Neural cell (in vitro differentiated cells): ENCODE measurements at regions not wholly inside any gene's neighbourhood (a gene's known extent, or its start where the extent isn't known, plus 50 kb on each side); places are given as distances from the start of the nearest gene placed in this dataset.

ENCODE experiments used
- H2AFZ ChIP-seq: fragments of 200-600, 300-800 bp; sonication (generic), shearing (Covaris generic); 2 replicates; pipeline ENCODE4 v1.6.0; 2014; ENCODE audit warnings: low read depth, mild to moderate bottlenecking, antibody characterized with exemption, low read length, moderate library complexity
- H3F3A ChIP-seq: fragments of 200-600 bp; shearing (Covaris generic); 2 replicates; pipeline ENCODE4 v1.6.1; 2016; ENCODE audit warnings: mild to moderate bottlenecking, moderate library complexity, mixed read lengths, antibody characterized with exemption, low read length; ENCODE audit not compliant: insufficient read depth, poor library complexity, severe bottlenecking
- H3K27ac ChIP-seq: fragments of 200-600, 300-800 bp; sonication (generic), shearing (Covaris generic); 2 replicates; pipeline ENCODE4 v1.5.1; 2014; ENCODE audit warnings: mild to moderate bottlenecking, low read length, moderate library complexity
- H3K27me3 ChIP-seq: fragments of 300-800, 200-600 bp; sonication (generic), shearing (Covaris generic); 2 replicates; pipeline ENCODE4 v1.6.0; 2014; ENCODE audit warnings: mild to moderate bottlenecking, low read depth, low read length, moderate library complexity; ENCODE audit not compliant: insufficient read depth
- H3K36me3 ChIP-seq: fragments of 300-800, 200-600 bp; sonication (generic), shearing (Covaris generic); 2 replicates; pipeline ENCODE4 v1.5.1; 2014; ENCODE audit warnings: mild to moderate bottlenecking, antibody characterized with exemption, low read length, moderate library complexity; ENCODE audit not compliant: insufficient read depth
- H3K4me2 ChIP-seq: fragments of 300-800, 200-600 bp; sonication (generic), shearing (Covaris generic); 2 replicates; pipeline ENCODE4 v1.6.0; 2014; ENCODE audit warnings: mild to moderate bottlenecking, low read length
- H3K4me3 ChIP-seq: fragments of 300-800, 200-600 bp; sonication (generic), shearing (Covaris generic); 2 replicates; pipeline ENCODE4 v1.5.1; 2014; ENCODE audit warnings: mild to moderate bottlenecking, low read length, moderate library complexity
- H3K79me2 ChIP-seq: fragments of 200-600 bp; shearing (Covaris generic); replicated peaks from 2 replicates; pipeline ENCODE4 v1.6.0; 2014; ENCODE audit warnings: mild to moderate bottlenecking, low read length, moderate library complexity; ENCODE audit not compliant: insufficient read depth
- H3K9ac ChIP-seq: fragments of 300-800, 200-600 bp; sonication (generic), shearing (Covaris generic); 2 replicates; pipeline ENCODE4 v1.6.1; 2016; ENCODE audit warnings: mild to moderate bottlenecking, low read length, mixed read lengths
- H3K9me2 ChIP-seq: fragments of 200-600 bp; shearing (Covaris generic); 2 replicates; pipeline ENCODE4 v1.6.1; 2016; ENCODE audit warnings: mild to moderate bottlenecking, low read length, mixed read lengths; ENCODE audit not compliant: insufficient read depth
- H3K9me3 ChIP-seq: fragments of 200-600, 300-800 bp; sonication (generic), shearing (Covaris generic); 2 replicates; pipeline ENCODE4 v1.6.1; 2016; ENCODE audit warnings: mild to moderate bottlenecking, mixed run types, low read length, moderate library complexity, mixed read lengths
- H4K20me1 ChIP-seq: fragments of 200-600 bp; shearing (Covaris generic); 2 replicates; pipeline ENCODE4 v1.6.1; 2016; ENCODE audit warnings: mild to moderate bottlenecking, mixed run types; ENCODE audit not compliant: insufficient read depth
- CTCF ChIP-seq: fragments of 450-650 bp; IDR thresholded peaks from 2 replicates; pipeline ENCODE4 v1.5.1; 2014; ENCODE audit warnings: antibody characterized with exemption, mild to moderate bottlenecking, moderate library complexity; ENCODE audit not compliant: poor library complexity, severe bottlenecking
- EP300 ChIP-seq: fragments of 450-650 bp; conservative IDR thresholded peaks from 2 replicates; pipeline ENCODE4 v1.6.1; 2014; ENCODE audit warnings: antibody characterized with exemption, mild to moderate bottlenecking, moderate library complexity; ENCODE audit not compliant: poor library complexity, severe bottlenecking
- EZH2 ChIP-seq: fragments of 200-600, 300-800 bp; shearing (Covaris generic), sonication (generic); IDR thresholded peaks from 2 replicates; pipeline ENCODE4 v1.6.1; 2014; ENCODE audit warnings: antibody characterized with exemption, low read length, borderline replicate concordance, mild to moderate bottlenecking; ENCODE audit not compliant: insufficient read depth, poor library complexity, severe bottlenecking
- MXI1 ChIP-seq: fragments of 450-650 bp; conservative IDR thresholded peaks from 2 replicates; pipeline ENCODE4 v1.6.1; 2014; ENCODE audit warnings: antibody characterized with exemption, mild to moderate bottlenecking; ENCODE audit not compliant: poor library complexity, severe bottlenecking
- POLR2AphosphoS5 ChIP-seq: IDR thresholded peaks from 2 replicates; pipeline ENCODE4 v1.6.1; 2012
- RAD21 ChIP-seq: fragments of 450-650 bp; conservative IDR thresholded peaks from 2 replicates; pipeline ENCODE4 v1.6.1; 2014; ENCODE audit warnings: antibody characterized with exemption, mild to moderate bottlenecking, moderate library complexity
- SMC3 ChIP-seq: fragments of 450-650 bp; conservative IDR thresholded peaks from 2 replicates; pipeline ENCODE4 v1.6.1; 2014; ENCODE audit warnings: antibody characterized with exemption, mild to moderate bottlenecking, moderate library complexity; ENCODE audit not compliant: poor library complexity
- TAF1 ChIP-seq: IDR thresholded peaks from 2 replicates; pipeline ENCODE4 v1.6.1; 2012; ENCODE audit warnings: low read depth
- TF ChIP-seq, protein P1 (sequence below): IDR thresholded peaks from 2 replicates; pipeline ENCODE4 v1.6.1; 2012; ENCODE audit warnings: borderline replicate concordance

DNA sequence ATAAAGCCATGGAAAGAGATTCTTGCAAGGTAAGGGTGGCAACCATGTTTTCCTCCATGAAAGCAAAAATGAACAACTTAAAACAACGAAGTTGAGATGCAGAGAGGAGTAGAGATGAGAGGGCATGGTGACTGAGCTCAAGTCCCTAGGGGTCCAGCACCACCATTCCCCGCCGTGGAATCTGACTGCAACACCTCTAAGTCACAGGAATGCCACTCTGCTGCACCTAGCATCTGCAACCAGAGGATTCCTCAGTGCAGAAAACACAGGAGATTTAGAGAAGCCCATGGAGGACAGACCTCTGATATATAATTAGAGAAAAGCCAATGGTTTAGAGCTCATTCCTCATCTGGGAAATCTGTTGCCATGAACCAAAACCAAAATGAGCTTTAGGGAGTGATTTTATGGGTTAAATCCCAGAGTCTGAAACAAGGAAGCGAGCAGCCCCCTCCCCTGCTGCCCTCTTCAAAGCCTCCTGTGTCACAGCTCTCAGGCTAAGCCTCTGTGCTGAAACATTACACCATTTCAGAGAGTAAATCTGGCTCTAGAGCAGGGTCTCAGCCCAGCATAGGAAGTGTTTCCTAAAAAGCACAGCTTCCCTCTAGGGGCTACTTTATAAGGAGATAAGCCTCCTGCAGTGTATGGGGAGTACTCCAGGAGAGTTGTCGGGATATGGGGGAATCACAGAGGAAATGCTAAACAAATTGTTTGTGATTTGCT, 1043.6 kb downstream of the UQCRFS1 start:
- no peaks in the 10 kb centered on the region for H3K27me3 ChIP-seq
- no peaks in the 10 kb centered on the region for H4K20me1 ChIP-seq
- no peaks in the 10 kb centered on the region for H3K79me2 ChIP-seq
- H3K9ac ChIP-seq: no peak overlapping the region
- no peak overlapping the region for H3K27ac ChIP-seq
- H3K4me3 ChIP-seq: no peak overlapping the region
- H3K4me2 ChIP-seq: no peak overlapping the region
- H3K9me3 ChIP-seq: no peaks in the 10 kb centered on the region
- H3F3A ChIP-seq: no peaks in the 10 kb centered on the region
- TF ChIP-seq EZH2 (no peak), EP300 (no peak), POLR2AphosphoS5 (no peak), RAD21 (no peak), CTCF (no peak), TAF1 (no peak), SMC3 (no peak), MXI1 (no peak)
- TF ChIP-seq, protein P1, sequence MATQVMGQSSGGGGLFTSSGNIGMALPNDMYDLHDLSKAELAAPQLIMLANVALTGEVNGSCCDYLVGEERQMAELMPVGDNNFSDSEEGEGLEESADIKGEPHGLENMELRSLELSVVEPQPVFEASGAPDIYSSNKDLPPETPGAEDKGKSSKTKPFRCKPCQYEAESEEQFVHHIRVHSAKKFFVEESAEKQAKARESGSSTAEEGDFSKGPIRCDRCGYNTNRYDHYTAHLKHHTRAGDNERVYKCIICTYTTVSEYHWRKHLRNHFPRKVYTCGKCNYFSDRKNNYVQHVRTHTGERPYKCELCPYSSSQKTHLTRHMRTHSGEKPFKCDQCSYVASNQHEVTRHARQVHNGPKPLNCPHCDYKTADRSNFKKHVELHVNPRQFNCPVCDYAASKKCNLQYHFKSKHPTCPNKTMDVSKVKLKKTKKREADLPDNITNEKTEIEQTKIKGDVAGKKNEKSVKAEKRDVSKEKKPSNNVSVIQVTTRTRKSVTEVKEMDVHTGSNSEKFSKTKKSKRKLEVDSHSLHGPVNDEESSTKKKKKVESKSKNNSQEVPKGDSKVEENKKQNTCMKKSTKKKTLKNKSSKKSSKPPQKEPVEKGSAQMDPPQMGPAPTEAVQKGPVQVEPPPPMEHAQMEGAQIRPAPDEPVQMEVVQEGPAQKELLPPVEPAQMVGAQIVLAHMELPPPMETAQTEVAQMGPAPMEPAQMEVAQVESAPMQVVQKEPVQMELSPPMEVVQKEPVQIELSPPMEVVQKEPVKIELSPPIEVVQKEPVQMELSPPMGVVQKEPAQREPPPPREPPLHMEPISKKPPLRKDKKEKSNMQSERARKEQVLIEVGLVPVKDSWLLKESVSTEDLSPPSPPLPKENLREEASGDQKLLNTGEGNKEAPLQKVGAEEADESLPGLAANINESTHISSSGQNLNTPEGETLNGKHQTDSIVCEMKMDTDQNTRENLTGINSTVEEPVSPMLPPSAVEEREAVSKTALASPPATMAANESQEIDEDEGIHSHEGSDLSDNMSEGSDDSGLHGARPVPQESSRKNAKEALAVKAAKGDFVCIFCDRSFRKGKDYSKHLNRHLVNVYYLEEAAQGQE: no peak
- H2AFZ ChIP-seq: no peak overlapping the region
- no peaks in the 10 kb centered on the region for H3K9me2 ChIP-seq
- no peaks in the 10 kb centered on the region for H3K36me3 ChIP-seq

DNA sequence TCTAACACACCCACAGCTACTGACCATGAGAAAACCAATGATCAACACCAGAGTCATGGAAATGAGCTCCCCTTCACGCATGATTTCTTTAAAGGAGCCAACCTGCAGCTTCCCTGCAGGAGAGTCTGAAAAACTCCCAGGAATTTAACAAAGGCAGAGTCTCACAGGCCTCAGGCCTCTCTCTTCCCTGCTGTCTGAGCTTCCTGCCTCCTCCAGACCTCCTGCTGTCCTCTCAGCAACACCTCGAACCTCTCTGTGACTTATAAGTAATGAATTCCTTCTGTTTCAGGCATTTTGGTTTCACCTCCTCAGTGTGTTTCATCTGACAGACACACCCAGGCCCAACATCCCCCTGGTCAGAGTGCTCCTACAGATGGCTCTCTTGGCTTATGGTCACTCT, 1044.4 kb downstream of the UQCRFS1 start:
- no peaks in the 10 kb centered on the region for H3K79me2 ChIP-seq
- TF ChIP-seq POLR2AphosphoS5 (no peak), EP300 (no peak)
- no peaks in the 10 kb centered on the region for H4K20me1 ChIP-seq
- H3K4me3 ChIP-seq: no peak overlapping the region
- H3F3A ChIP-seq: no peaks in the 10 kb centered on the region
- no peaks in the 10 kb centered on the region for H3K36me3 ChIP-seq
- no peaks in the 10 kb centered on the region for H3K27me3 ChIP-seq
- no peak overlapping the region for H2AFZ ChIP-seq
- no peak overlapping the region for H3K4me2 ChIP-seq
- no peak overlapping the region for H3K9ac ChIP-seq
- H3K9me2 ChIP-seq: no peaks in the 10 kb centered on the region
- H3K9me3 ChIP-seq: no peaks in the 10 kb centered on the region
- H3K27ac ChIP-seq: no peak overlapping the region
